Astrocyte (in vitro differentiated cells and primary cell): ENCODE measurements at regions not wholly inside any gene's neighbourhood (a gene's known extent, or its start where the extent isn't known, plus 50 kb on each side); places are given as distances from the start of the nearest gene placed in this dataset.

Experiments used
- EZH2 ChIP-seq: IDR thresholded peaks from 2 replicates; pipeline ENCODE4 v1.6.1; 2012; ENCODE audit warnings: mild to moderate bottlenecking, low read length, inconsistent platforms; ENCODE audit not compliant: insufficient read depth
- TF ChIP-seq, protein P1 (sequence below): IDR thresholded peaks from 2 replicates; pipeline ENCODE4 v1.5.1; 2011; ENCODE audit warnings: low read depth, mild to moderate bottlenecking, inconsistent platforms, low read length, moderate library complexity; ENCODE audit not compliant: insufficient read depth

DNA sequence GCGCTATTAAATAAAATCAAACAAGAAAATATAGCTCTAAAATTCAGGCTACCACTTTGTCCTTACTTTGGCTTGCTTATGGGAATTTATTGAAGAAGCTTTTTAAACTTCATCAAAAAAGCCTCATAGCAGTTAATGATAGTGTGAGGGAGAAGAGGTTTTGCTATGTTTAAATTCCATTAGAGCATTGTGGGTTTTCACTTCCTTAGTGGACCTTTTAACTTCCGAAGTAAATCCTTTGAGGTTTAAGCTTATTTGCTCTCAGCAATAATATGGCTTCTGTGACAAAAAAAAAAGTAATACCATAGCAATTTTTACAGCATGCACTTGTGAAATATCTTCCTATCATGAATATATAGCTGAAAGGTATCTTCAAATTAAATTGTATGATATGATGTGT is 120.2 kb upstream of the NDST4 start:
- no peak for TF ChIP-seq EZH2
- TF ChIP-seq, protein P1, sequence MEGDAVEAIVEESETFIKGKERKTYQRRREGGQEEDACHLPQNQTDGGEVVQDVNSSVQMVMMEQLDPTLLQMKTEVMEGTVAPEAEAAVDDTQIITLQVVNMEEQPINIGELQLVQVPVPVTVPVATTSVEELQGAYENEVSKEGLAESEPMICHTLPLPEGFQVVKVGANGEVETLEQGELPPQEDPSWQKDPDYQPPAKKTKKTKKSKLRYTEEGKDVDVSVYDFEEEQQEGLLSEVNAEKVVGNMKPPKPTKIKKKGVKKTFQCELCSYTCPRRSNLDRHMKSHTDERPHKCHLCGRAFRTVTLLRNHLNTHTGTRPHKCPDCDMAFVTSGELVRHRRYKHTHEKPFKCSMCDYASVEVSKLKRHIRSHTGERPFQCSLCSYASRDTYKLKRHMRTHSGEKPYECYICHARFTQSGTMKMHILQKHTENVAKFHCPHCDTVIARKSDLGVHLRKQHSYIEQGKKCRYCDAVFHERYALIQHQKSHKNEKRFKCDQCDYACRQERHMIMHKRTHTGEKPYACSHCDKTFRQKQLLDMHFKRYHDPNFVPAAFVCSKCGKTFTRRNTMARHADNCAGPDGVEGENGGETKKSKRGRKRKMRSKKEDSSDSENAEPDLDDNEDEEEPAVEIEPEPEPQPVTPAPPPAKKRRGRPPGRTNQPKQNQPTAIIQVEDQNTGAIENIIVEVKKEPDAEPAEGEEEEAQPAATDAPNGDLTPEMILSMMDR, result no peak
